ENCODE measurements at regions not wholly inside any gene's neighbourhood (a gene's known extent, or its start where the extent isn't known, plus 50 kb on each side); places are given as distances from the start of the nearest gene placed in this dataset.

DNA sequence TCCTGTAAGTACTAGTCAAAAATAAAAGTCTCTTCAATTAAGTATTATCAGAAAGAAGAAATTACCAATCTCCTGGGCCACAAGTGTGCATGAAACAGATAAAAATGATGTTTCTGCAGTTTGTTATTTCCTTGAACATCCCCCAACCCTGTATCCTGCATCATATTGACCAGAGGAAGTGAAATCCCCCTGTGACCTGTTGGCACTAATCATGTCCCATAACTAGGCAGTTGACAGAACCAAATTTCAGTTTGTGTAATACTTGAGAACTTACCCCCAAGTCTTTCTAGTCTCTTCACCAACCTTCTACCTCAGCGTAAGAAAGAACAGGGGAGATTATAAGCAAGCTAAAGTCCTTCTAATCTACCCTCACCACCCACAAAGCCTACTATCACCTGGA, 368.2 kb upstream of the PDE4D start:
- H4K91ac ChIP-seq (ENCODE audit: insufficient read length, low read depth, low read length): no peak overlapping the region
- WGBS (ENCODE audit: extremely low coverage, insufficient read length, low lambda C conversion rate): no CpG with 5 or more reads among the region's 1 CpG
- H3K9me3 Mint-ChIP-seq: no peaks in the 10 kb centered on the region

More for the DNA sequence above, 368.2 kb upstream of the PDE4D start:
- Histone ChIP-seq H3K79me1 (ENCODE audit: insufficient read depth, low read depth, low read length, poor library complexity, severe bottlenecking) (no peaks in the 10 kb centered on the region), H2BK120ac (ENCODE audit: low read depth, low read length, poor library complexity, severe bottlenecking) (no peak overlapping the region), H4K5ac (ENCODE audit: insufficient read length, low read depth, low read length) (no peak overlapping the region), H2BK20ac (ENCODE audit: low read depth, low read length, poor library complexity, severe bottlenecking) (no peak overlapping the region), H3K4me1 (ENCODE audit: insufficient read depth, low read length) (no peaks in the 10 kb centered on the region), H4K8ac (replicated peaks; ENCODE audit: insufficient read length, low read depth, low read length) (no peak overlapping the region), H3T11ph (ENCODE audit: low read length) (no peak overlapping the region), H3K27ac (ENCODE audit: insufficient read length, low read depth, low read length) (no peak overlapping the region), H3K23ac (ENCODE audit: insufficient read length, low read depth, low read length) (no peak overlapping the region), H2AFZ (ENCODE audit: low read length) (no peak overlapping the region), H3K23me2 (ENCODE audit: insufficient read length, low read depth, low read length, poor library complexity, severe bottlenecking) (no peaks in the 10 kb centered on the region), H2BK15ac (ENCODE audit: low read depth, low read length) (no peak overlapping the region), H4K20me1 (ENCODE audit: control insufficient read depth, insufficient read depth, insufficient read length) (no peaks in the 10 kb centered on the region), H2BK5ac (ENCODE audit: insufficient read length, low read length) (no peak overlapping the region), H3K79me2 (ENCODE audit: insufficient read depth, low read length) (no peaks in the 10 kb centered on the region), H2BK12ac (ENCODE audit: insufficient read length, low read depth, low read length) (no peak overlapping the region), H3K14ac (ENCODE audit: insufficient read depth, low read length) (no peak overlapping the region), H3K9me3 (ENCODE audit: control insufficient read depth, low read depth, low read length) (no peaks in the 10 kb centered on the region), H3K27me3 (ENCODE audit: insufficient read depth, low read length) (no peaks in the 10 kb centered on the region), H3K4me2 (ENCODE audit: insufficient read depth, insufficient read length, low read length) (no peak overlapping the region), H2AK5ac (ENCODE audit: insufficient read length, low read length) (no peak overlapping the region), H3K56ac (ENCODE audit: insufficient read length, low read depth, low read length) (no peak overlapping the region), H3K18ac (ENCODE audit: insufficient read length, low read depth, low read length) (no peak overlapping the region), H3K4ac (ENCODE audit: low read depth, low read length) (no peak overlapping the region), H3K9ac (ENCODE audit: extremely low read depth, insufficient read length, low read length) (no peak overlapping the region)
- Mint-ChIP-seq H3K4me3 (no peak overlapping the region), H3K36me3 (ENCODE audit: insufficient read depth in 1 of 3, low read depth in 3 of 3) (no peaks in the 10 kb centered on the region), H3K27me3 (ENCODE audit: low read depth) (no peaks in the 10 kb centered on the region), H3K4me1 (peaks cover 0 to 6% of the 10 kb centered on the region in 2 experiments; a peak in 2 of 4 replicates), H3K27ac (no peak overlapping the region)
- TF ChIP-seq, protein P1, sequence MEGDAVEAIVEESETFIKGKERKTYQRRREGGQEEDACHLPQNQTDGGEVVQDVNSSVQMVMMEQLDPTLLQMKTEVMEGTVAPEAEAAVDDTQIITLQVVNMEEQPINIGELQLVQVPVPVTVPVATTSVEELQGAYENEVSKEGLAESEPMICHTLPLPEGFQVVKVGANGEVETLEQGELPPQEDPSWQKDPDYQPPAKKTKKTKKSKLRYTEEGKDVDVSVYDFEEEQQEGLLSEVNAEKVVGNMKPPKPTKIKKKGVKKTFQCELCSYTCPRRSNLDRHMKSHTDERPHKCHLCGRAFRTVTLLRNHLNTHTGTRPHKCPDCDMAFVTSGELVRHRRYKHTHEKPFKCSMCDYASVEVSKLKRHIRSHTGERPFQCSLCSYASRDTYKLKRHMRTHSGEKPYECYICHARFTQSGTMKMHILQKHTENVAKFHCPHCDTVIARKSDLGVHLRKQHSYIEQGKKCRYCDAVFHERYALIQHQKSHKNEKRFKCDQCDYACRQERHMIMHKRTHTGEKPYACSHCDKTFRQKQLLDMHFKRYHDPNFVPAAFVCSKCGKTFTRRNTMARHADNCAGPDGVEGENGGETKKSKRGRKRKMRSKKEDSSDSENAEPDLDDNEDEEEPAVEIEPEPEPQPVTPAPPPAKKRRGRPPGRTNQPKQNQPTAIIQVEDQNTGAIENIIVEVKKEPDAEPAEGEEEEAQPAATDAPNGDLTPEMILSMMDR (conservative IDR thresholded peaks at IDR 0.05): no peak
- no peak for DNase-seq

All from H9 (cell line).